ENCODE measurements at regions not wholly inside any gene's neighbourhood (a gene's known extent, or its start where the extent isn't known, plus 50 kb on each side); places are given as distances from the start of the nearest gene placed in this dataset.

DNA sequence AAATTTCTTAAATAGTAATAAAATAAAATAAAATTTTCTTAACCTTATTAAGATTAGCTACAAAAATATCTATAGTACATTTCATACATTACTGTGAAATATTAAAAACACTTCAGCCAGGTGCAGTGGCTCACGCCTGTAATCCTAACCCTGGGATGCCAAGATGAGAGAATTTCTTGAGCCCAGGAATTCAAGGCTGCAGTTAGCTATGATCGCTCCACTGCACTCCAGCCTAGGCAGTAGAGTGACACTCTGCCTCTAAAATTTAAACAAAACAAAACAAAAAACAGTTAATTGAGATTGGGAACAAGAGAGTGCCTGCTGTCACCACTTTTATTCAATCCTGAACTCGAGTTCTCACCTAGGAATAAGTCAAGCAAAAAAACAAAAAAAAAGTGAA is 95.0 kb upstream of the CPNE8 start:
- no peaks in the 10 kb centered on the region for H3K23me2 ChIP-seq (ENCODE audit: low read depth, low read length)
- no peaks in the 10 kb centered on the region for H3K36me3 ChIP-seq (ENCODE audit: control insufficient read depth in 2 of 4, insufficient read depth in 4 of 4, low read length in 3 of 4)
- CTCF ChIA-PET (ENCODE audit: partially characterized antibody) = no interaction called here
- no peak overlapping the region for H3K4me2 ChIP-seq (ENCODE audit: insufficient read depth in 1 of 2, low read depth in 2 of 2, low read length in 2 of 2)
- no peaks in the 10 kb centered on the region for H3K9me3 ChIP-seq (ENCODE audit: insufficient read depth in 2 of 2, low read depth in 1 of 2, low read length in 1 of 2)
- TF ChIP-seq KDM4A (IDR thresholded peaks at IDR 0.05; ENCODE audit: low read depth, low read length, severe bottlenecking) (no peak), SP4 (IDR thresholded peaks at IDR 0.05; ENCODE audit: low read length) (no peak), POU5F1 (IDR thresholded peaks at IDR 0.05; ENCODE audit: low read depth, low read length) (no peak), JUN (IDR thresholded peaks at IDR 0.05; ENCODE audit: low read depth, low read length) (no peak), EGR1 (IDR thresholded peaks at IDR 0.05; ENCODE audit: borderline replicate concordance, low read depth, low read length) (no peak), CHD1 (IDR thresholded peaks at IDR 0.05; ENCODE audit: low read depth, low read length) (no peak), EP300 (IDR thresholded peaks at IDR 0.05; ENCODE audit: borderline replicate concordance in 1 of 2, low read depth in 2 of 2, low read length in 2 of 2) (no peak), RXRA (IDR thresholded peaks at IDR 0.05; ENCODE audit: insufficient read depth, low read depth, low read length) (no peak)
- no peak overlapping the region for H4K5ac ChIP-seq (ENCODE audit: insufficient read length, low read depth, low read length)
- H3K79me1 ChIP-seq (ENCODE audit: low read depth, low read length) = no peaks in the 10 kb centered on the region
- no peak overlapping the region for H3K4me3 ChIP-seq (ENCODE audit: extremely low read depth in 1 of 4, insufficient read depth in 2 of 4, low read depth in 3 of 4, low read length in 4 of 4)
- POLR2A ChIA-PET (ENCODE audit: partially characterized antibody) = no interaction called here
- no peak overlapping the region for H3K27ac ChIP-seq (ENCODE audit: low read depth, low read length)
- DNase-seq (ENCODE audit: low read depth in 1 of 2, low spot score in 2 of 2) = no peak
- no peak overlapping the region for H2BK20ac ChIP-seq (ENCODE audit: low read length)
- no peak overlapping the region for H2BK15ac ChIP-seq (ENCODE audit: low read length)
- WGBS, 2 experiments (ENCODE audit: extremely low coverage in 1 of 2, insufficient coverage in 1 of 2, insufficient read length in 1 of 2, insufficient replicate concordance in 2 of 2, low coverage in 1 of 2, low lambda C conversion rate in 2 of 2, missing lambda C conversion rate in 1 of 2) = 94% methylated on average over 3 of the region's 3 CpGs; no CpG with 5 or more reads in 1 of the 2 experiments
- H3K79me2 ChIP-seq (ENCODE audit: control insufficient read depth in 1 of 2, insufficient read depth in 2 of 2, low read length in 2 of 2) = no peaks in the 10 kb centered on the region
- no peaks in the 10 kb centered on the region for H3K4me1 ChIP-seq (replicated peaks in 1 of 4; ENCODE audit: control insufficient read depth in 3 of 4, insufficient read depth in 4 of 4, low read length in 3 of 4)
- H2AK5ac ChIP-seq (ENCODE audit: low read depth, low read length) = no peak overlapping the region
- no peak overlapping the region for H3K23ac ChIP-seq (ENCODE audit: insufficient read length)
- H3K9ac ChIP-seq (replicated peaks in 1 of 4; ENCODE audit: extremely low read depth in 1 of 4, low read depth in 3 of 4, low read length in 3 of 4) = no peak overlapping the region
- no peak overlapping the region for H3K4ac ChIP-seq (replicated peaks; ENCODE audit: insufficient read length, low read depth, low read length)
- no peak overlapping the region for H2BK120ac ChIP-seq (replicated peaks; ENCODE audit: low read depth, low read length)
- no peak overlapping the region for H3K14ac ChIP-seq (ENCODE audit: insufficient read length)
- no peak overlapping the region for H3K18ac ChIP-seq (ENCODE audit: extremely low read depth, low read length)
- H4K20me1 ChIP-seq (replicated peaks in 1 of 2; ENCODE audit: control insufficient read depth in 1 of 2, insufficient read depth in 2 of 2, low read length in 2 of 2) = no peaks in the 10 kb centered on the region
- H3K56ac ChIP-seq (replicated peaks; ENCODE audit: insufficient read length, low read depth, low read length) = no peak overlapping the region
- no peak for FAIRE-seq
- H2BK12ac ChIP-seq (ENCODE audit: low read depth, low read length) = no peak overlapping the region
- H4K91ac ChIP-seq (replicated peaks; ENCODE audit: insufficient read length, low read length) = no peak overlapping the region
- H3K27me3 ChIP-seq (replicated peaks in 1 of 4; ENCODE audit: control insufficient read depth in 3 of 4, extremely low read depth in 1 of 4, insufficient read depth in 3 of 4, low read length in 3 of 4) = no peaks in the 10 kb centered on the region
- no peak overlapping the region for H2BK5ac ChIP-seq (ENCODE audit: low read depth, low read length)
- no peak overlapping the region for H4K8ac ChIP-seq (ENCODE audit: extremely low read depth, insufficient read depth, low read length)
- no peak overlapping the region for H2AFZ ChIP-seq (ENCODE audit: low read length)
